Activated naive CD8-positive, alpha-beta T cell treated with anti-CD3 and anti-CD28 coated beads, Interleukin-2, amount 50 U/mL, for 24 hours (primary cell): ENCODE measurements at regions not wholly inside any gene's neighbourhood (a gene's known extent, or its start where the extent isn't known, plus 50 kb on each side); places are given as distances from the start of the nearest gene placed in this dataset.

Source experiments
- ATAC-seq: fragments of 150-1000 bp; cut with Tn5 transposase; one replicate; pipeline ENCODE4 v1.10.0; 2021
- DNase-seq: peaks from one replicate; pipeline ENCODE4 v3.0.0; 2021
- H3K27ac Mint-ChIP-seq: one replicate; pipeline ENCODE4 v1.8.0; 2021; ENCODE audit warnings: mild to moderate bottlenecking, mixed read lengths
- H3K27me3 Mint-ChIP-seq: one replicate; pipeline ENCODE4 v1.8.0; 2021; ENCODE audit warnings: mixed read lengths
- H3K36me3 Mint-ChIP-seq: one replicate; pipeline ENCODE4 v1.8.0; 2021; ENCODE audit warnings: low read depth, mixed read lengths
- H3K4me1 Mint-ChIP-seq: one replicate; pipeline ENCODE4 v1.8.0; 2021; ENCODE audit warnings: mixed read lengths
- H3K4me3 Mint-ChIP-seq: one replicate; pipeline ENCODE4 v1.8.0; 2021; ENCODE audit warnings: mild to moderate bottlenecking, moderate library complexity, mixed read lengths
- H3K9me3 Mint-ChIP-seq: one replicate; pipeline ENCODE4 v1.8.0; 2021; ENCODE audit warnings: mixed read lengths

DNA sequence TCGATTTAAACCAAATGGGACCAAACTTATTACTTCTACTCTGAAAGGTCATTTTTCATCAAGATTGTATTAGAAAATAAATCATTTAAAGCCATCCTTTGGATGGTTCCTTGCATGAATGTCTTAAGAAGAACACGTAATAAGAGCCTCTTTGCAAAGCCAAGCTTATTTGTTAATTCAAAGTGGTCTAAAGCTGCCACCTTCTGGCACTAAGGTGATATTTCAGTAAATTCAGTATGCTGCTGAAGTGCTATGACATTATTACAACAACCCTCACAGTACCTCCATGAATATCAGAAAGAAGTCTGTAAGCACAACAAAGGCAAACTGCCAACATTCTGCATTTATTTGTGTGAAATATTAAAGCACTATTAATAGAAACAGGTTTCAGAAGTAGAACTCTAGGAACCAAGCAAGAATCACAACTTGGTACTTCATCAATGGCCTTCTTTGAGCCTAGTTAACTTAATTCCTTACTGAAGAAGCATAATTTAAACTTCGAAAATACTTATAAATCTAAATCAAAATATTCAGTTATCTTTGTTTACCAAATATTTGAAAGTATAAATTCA, 53.1 kb upstream of the TYRP1 start:
- Mint-ChIP-seq H3K27ac (no peak overlapping the region), H3K36me3 (no peaks in the 10 kb centered on the region), H3K9me3 (peaks cover 7% of the 10 kb centered on the region), H3K4me3 (no peak overlapping the region), H3K4me1 (no peaks in the 10 kb centered on the region), H3K27me3 (no peaks in the 10 kb centered on the region)
- ATAC-seq (no peak), DNase-seq (no peak)

DNA sequence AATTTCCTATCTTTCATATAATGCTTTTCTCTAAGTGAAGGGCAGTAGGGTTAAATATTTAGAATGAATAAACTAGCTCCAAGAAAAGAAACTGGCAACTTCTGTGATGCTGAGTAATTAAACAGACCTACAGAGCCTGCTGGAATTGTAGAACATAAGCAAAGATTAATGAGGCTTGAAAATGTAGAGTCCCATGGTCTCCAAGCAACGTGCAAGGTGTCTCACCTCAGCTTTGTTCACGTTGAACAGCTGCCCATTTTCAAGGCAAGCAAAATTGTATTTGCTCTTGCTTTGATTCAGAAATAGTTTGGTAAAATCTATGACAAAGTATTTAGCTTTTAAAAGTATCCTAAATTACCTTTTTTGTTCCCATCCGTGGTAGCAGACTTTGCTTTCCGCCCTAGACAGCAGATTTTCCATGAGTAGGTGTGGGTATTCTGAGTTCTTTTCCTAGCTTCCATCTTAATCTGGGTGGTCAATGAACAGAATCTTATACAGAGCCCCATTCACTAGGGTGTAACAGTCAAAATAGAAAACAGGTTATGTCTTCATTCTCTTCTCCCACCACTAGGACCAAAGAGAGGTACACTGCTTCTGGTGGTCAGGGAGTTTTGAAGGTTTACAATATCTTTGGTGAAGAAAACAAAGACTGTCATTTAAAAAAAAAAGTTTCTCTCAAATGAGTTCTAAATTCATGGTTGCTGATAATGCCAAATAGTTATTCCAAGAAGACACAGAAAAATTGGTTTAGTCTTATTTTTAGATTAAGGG, 52.1 kb upstream of the TYRP1 start:
- Mint-ChIP-seq H3K27me3 (no peaks in the 10 kb centered on the region), H3K4me3 (no peak overlapping the region), H3K4me1 (no peaks in the 10 kb centered on the region), H3K36me3 (no peaks in the 10 kb centered on the region), H3K27ac (no peak overlapping the region), H3K9me3 (peaks cover 7% of the 10 kb centered on the region)
- DNase-seq = no peak
- no peak for ATAC-seq
